ENCODE measurements at regions not wholly inside any gene's neighbourhood (a gene's known extent, or its start where the extent isn't known, plus 50 kb on each side); places are given as distances from the start of the nearest gene placed in this dataset.

DNA sequence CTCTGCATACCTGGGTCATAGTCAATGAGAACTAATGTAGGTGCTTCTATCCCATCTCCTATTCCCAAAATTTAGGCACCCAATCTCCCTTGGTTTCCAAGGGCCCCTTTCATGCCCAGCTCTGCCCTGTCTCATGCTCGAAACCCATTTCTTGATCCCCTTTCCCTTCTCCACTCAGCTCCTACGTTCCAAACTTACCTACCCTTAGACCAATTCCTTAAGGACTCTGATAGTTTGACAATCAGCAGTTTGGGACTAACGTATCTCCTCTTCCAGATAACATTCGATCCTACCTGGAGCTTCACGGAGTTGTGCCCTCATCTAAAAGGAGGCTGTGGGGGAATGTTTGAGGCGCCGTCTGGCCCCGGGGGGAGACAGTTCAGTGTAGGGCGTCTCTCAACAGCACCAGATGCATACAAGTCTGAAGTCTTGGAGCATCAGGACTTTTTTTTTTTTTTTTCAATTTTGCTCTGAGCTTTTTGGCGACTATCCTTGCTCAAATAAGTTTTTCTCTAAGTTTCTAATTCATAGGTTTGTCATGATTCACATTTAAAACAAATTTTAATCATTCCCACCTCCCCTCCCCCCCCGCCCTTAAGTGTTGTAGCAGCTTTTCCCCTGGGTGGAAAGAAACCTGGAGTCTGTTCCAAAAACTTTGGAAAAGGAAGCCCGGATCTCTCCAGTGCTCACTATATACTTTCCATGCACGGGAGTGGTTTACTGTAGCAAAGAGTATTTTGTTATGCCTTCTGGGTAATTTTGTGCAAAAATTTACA, 141.2 kb upstream of the LGALSL start:
- in situ Hi-C loops (cut with HindIII; ENCODE audit: low sequenced_read_pairs): no loop called here

- in situ Hi-C loops (cut with HindIII; ENCODE audit: low sequenced_read_pairs): no loop called here
Observed at GRCh38 chr2:64313398-64313723, 140.6 kb upstream of the LGALSL start.

DNA sequence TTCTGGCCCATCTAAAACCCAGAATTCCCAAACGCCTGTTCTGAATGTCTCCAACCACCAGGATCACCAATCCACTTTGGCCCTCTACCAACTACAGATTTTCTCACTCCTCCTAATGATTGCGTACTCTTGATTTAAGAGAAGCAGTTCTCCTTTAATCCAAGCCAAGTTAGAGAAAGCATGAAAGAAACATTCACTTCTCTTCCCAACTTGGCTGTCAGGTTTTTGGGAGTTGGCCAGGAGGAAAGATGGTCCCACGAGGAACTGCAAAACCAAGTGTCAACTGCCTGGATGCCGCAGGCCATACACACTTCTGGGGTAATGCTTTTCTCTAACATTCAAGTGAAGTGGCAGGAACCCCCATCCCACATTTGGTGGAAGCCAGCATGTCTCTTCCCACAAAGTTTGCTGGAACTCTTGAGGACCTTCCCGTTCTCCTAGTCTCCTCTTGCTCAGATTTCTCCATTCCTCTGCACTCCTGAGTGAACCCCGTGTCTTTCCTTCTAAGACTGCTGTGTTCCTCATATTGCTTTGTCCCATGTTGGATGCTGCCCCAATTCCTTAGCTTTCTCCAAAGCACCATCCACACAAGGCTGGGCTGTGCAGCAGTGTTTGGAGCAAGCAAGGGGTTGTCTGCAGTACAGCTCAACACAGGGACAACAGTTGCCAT, 138.5 kb upstream of the LGALSL start:
- in situ Hi-C loops (cut with HindIII; ENCODE audit: low sequenced_read_pairs): no loop called here

- in situ Hi-C loops (cut with HindIII; ENCODE audit: low sequenced_read_pairs): no loop called here
Observed at GRCh38 chr2:64317707-64318475, 136.1 kb upstream of the LGALSL start.

DNA sequence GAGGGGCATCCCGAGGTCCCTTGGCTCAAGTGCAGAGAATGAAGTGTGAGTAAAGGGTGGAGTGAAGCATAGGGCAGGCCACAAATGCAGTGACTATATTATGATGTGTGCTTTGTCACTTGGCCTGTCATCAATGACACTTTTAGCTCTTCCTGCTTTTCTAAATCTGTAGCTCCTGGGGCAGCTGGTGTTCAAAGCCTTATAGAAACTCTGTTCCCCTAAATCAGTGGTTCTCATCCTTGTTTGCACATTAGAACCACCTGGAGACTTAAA, 135.6 kb upstream of the LGALSL start:
- in situ Hi-C loops (cut with HindIII; ENCODE audit: low sequenced_read_pairs): no loop called here

DNA sequence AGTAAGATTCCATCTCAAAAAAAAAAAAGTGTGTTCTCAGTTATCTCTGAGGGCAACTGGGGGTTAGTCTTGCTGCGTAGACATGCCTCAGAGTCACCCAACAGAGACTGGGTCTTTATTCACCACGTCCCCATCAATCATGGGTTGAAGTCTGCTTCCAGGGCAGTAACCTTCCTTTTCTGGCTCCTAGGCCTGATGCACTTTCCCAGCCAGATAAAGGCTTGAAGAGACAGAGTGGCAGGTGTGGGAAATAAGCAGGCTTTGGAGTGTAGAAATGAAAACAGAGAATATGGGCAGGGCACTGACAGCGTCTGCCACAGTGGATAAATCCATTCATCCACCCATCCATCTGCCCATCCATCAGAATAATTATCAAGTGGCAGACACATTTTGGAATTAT, 134.1 kb upstream of the LGALSL start:
- in situ Hi-C loops (cut with HindIII; ENCODE audit: low sequenced_read_pairs): no loop called here

DNA sequence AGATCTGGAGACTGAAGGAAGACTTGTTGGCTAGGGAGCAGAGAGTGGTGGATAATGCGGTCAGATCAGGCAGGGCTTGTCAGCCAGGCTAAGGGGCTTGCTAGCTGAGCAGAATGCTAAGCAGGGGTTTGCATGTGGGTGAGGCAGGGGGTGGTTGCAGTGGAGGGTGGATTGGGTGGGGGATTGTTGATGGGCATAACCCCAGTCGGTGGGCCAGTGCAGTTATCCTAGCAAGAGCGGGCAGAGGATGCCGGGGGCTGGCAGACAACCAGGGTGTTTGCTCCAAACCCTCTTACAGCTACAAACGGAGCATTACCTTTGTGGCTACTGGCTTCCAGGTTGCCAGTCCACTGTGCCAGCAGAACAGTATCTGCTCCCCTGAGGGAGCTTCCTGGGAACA, 131.5 kb upstream of the LGALSL start:
- in situ Hi-C loops (cut with HindIII; ENCODE audit: low sequenced_read_pairs): no loop called here

DNA sequence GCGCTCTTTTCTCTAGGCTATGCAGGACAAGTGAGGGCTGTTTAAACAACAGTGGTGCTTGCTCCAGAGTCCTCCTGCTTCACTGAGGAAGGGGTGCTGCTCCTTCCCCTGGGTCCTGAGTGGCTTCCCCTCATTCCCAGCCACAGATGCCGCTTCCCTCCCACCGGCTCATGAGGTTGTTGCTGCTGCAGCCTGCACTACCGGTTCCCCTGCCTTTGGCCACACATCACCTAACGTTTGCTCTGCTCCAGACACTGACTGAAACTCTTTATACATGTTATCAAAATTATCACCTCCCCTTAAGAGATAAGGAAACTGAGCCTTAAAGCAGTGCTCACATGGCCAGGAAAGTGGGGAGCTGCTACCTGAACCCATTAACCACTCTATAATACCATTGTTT, 130.8 kb upstream of the LGALSL start:
- in situ Hi-C loops (cut with HindIII; ENCODE audit: low sequenced_read_pairs): no loop called here

DNA sequence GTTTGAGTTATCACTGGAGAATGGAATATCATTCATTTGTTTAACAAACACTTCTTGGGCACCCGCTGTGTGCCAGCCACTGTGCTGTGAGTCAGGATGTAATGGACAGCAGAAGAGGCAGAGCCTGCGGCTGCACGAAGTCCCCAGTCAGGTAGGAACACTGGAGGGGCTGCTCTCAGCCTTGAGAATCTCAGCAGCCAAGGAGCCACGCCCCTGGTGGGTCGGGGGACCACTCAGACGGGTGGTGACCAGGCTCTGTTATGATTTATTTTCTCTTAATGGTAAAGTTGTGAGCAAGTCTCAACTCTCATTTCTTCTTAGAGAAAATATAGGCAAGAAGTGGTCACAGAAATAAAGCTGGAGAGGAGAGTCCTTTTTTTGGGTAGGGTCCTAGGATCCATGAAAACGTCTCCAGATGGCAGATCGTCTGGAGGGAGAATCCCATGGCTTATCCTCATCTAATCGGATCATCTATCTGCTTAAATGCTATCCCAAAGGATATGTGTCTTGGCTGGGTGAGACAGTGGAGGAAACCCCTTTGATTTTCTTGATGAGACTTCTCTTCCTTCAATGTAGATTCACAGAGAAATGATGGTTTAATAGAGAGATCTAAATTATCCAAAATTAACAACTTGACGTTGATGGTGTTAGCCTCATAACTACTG, 129.1 kb upstream of the LGALSL start:
- in situ Hi-C loops (cut with HindIII; ENCODE audit: low sequenced_read_pairs): loop anchor here (25.0 kb wide), 1 partner anchor 187 kb away; the partner anchor contains the start of gene AFTPH

DNA sequence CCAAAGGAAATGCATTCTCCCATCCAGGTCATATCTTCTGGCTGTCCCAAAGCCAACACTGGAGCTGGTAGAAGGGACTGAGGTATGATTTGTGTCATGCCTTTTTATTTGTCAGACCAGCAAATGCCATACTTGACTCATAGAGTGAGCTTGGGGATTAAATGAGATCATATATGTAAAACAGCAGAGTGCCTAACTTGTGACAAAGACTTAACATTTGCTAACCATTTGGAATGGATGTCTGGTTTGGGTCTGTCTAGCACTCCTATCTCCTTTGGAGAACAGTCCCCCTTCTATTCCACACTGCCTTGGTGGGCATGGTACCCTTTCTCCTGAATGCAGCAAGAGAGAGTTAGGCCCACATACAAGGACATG, 128.5 kb upstream of the LGALSL start:
- in situ Hi-C loops (cut with HindIII; ENCODE audit: low sequenced_read_pairs): loop anchor here (25.0 kb wide), 1 partner anchor 187 kb away; the partner anchor contains the start of gene AFTPH

DNA sequence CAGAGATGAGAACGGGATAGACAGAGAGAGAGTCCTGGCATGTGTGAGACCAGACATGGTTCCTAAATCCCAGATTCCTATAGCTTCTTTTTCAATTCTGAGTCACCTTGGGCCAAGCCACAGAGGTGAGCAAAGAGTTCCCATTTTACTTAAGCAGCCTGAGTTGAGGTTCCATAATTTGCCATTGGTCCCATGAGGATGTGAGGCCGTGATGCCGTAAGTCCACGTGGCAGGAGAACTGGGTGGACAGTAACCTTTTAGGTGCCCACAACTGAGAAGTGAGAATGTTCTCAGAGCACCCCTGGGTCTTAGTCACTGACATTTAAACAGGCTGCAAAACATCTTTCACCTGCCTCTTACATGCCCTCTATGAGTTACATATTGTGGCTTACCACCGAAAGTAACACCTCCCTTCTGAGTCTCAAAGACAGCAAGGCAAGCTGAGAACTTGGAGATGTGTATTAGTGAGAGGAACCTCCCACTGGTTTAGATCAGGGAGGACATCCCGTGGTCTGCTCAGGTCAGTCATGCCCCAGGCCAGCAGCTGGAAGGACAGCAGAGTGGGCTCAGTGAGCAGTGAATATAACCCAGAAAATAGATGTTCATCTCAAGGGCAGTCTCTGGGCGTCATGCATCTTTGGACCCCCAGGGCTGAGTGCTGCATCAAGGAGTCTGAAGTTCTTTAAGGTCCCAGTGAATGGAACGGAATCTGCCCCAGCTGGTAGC, 127.9 kb upstream of the LGALSL start:
- in situ Hi-C loops (cut with HindIII; ENCODE audit: low sequenced_read_pairs): loop anchor here (25.0 kb wide), 1 partner anchor 186 kb away; the partner anchor contains the start of gene AFTPH

- in situ Hi-C loops (cut with HindIII; ENCODE audit: low sequenced_read_pairs): loop anchor here (25.0 kb wide), 1 partner anchor 186 kb away; the partner anchor contains the start of gene AFTPH
Observed at GRCh38 chr2:64326578-64327050, 127.3 kb upstream of the LGALSL start.

GRCh38 chr2:64327129-64327509, 126.8 kb upstream of the LGALSL start:
- in situ Hi-C loops (cut with HindIII; ENCODE audit: low sequenced_read_pairs): loop anchor here (25.0 kb wide), 1 partner anchor 185 kb away; the partner anchor contains the start of gene AFTPH

GRCh38 chr2:64327510-64328414, 126.2 kb upstream of the LGALSL start:
- in situ Hi-C loops (cut with HindIII; ENCODE audit: low sequenced_read_pairs): loop anchor here (25.0 kb wide), 1 partner anchor 185 kb away; the partner anchor contains the start of gene AFTPH

DNA sequence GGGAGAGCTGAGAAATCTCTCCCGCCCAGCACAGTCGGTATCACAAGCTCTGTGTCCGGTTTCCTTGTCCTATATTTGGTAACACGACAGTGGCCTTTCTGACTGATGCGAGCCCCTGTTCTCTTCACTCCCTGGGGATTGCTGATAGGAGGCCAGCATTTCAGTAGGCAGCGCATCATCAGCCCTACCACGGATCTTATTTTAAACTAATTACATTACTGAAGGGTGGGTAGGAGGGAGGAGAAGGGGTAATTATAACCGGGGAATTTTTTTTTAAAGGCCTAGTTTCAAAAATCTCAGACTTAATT, 125.6 kb upstream of the LGALSL start:
- in situ Hi-C loops (cut with HindIII; ENCODE audit: low sequenced_read_pairs): loop anchor here (25.0 kb wide), 1 partner anchor 184 kb away; the partner anchor contains the start of gene AFTPH

DNA sequence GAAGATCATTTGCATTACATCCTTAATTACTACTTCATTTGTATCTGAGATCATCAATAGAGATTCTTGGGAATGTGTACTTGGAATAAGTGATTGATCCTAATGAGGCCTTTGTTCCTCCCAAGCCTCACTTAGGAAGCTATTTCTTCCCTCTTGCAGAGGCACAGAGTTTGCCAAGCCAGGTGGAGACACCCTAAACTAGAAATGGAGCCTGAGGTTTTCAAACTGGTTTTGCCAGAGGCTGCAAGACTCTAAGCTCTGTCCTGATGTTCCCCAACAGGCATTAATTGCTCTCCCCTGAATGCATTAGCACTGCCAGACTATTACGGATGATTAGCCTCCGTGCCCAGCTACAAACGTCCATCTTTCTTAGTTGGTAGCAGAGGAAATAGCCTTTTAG, 125.2 kb upstream of the LGALSL start:
- in situ Hi-C loops (cut with HindIII; ENCODE audit: low sequenced_read_pairs): loop anchor here (25.0 kb wide), 1 partner anchor 184 kb away; the partner anchor contains the start of gene AFTPH

DNA sequence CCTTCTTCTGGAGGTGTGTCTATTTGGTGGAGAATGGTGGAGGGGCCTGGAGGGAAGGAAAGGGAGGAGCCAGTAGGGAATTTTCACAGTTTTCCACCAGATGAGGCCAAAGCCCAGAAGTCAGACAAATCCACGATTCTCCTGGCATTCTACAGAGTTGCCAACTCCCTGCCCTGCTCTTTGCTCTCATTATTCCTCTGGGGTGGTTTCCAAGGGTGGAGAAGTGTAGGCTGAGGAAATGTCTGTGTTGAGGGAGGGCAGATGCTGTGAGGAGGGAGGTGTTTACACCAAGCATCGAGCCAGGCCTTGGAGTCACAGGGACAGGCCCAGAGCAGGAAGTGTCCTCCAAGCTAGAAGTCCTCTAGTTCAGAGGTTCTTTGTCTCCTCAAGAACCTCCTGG, 124.1 kb upstream of the LGALSL start:
- in situ Hi-C loops (cut with HindIII; ENCODE audit: low sequenced_read_pairs): loop anchor here (5.0 to 25.0 kb wide), 3 partner anchors 182 to 275 kb away; partner anchors contain the start of gene AFTPH

- in situ Hi-C loops (cut with HindIII; ENCODE audit: low sequenced_read_pairs): loop anchor here (5.0 to 25.0 kb wide), 3 partner anchors 182 to 276 kb away; partner anchors contain the start of gene AFTPH
Observed at GRCh38 chr2:64330281-64331113, 123.5 kb upstream of the LGALSL start.

Data from DLD1 (cell line).